ENCODE measurements at regions not wholly inside any gene's neighbourhood (a gene's known extent, or its start where the extent isn't known, plus 50 kb on each side); places are given as distances from the start of the nearest gene placed in this dataset.

- TF ChIP-seq, protein P1, sequence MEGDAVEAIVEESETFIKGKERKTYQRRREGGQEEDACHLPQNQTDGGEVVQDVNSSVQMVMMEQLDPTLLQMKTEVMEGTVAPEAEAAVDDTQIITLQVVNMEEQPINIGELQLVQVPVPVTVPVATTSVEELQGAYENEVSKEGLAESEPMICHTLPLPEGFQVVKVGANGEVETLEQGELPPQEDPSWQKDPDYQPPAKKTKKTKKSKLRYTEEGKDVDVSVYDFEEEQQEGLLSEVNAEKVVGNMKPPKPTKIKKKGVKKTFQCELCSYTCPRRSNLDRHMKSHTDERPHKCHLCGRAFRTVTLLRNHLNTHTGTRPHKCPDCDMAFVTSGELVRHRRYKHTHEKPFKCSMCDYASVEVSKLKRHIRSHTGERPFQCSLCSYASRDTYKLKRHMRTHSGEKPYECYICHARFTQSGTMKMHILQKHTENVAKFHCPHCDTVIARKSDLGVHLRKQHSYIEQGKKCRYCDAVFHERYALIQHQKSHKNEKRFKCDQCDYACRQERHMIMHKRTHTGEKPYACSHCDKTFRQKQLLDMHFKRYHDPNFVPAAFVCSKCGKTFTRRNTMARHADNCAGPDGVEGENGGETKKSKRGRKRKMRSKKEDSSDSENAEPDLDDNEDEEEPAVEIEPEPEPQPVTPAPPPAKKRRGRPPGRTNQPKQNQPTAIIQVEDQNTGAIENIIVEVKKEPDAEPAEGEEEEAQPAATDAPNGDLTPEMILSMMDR (IDR thresholded peaks at IDR 0.05), result no peak
- no peak for TF ChIP-seq POLR2A (IDR thresholded peaks at IDR 0.05)
These were observed 257.7 kb upstream of the NR2F2 start for GRCh38 chr15:96072821-96073220.

Measured in suprapubic skin (tissue), 3 donors.